Panc1 (cell line): ENCODE measurements at regions not wholly inside any gene's neighbourhood (a gene's known extent, or its start where the extent isn't known, plus 50 kb on each side); places are given as distances from the start of the nearest gene placed in this dataset.

Source experiments
- ATAC-seq: fragments of 200-7000 bp; cut with Tn5 transposase; 2 replicates; pipeline ENCODE4 v1.9.1; 2020; ENCODE audit warnings: mild to moderate bottlenecking, moderate library complexity
- BruUV-seq: library from RNA; stranded (reverse); fragments of 400-500 nt; replicated peaks from 2 replicates; lab custom pipeline; 2021; lab: Mats Ljungman, UMichigan
- CTCF ChIA-PET: fragments of 300-600 bp; sonication (Branson Sonifier 250); formaldehyde crosslinking; loops from one replicate; lab custom pipeline; 2022; ENCODE audit warnings: antibody characterized with exemption; lab: Charles Lee
- POLR2A ChIA-PET: fragments of 300-600 bp; sonication (Branson Sonifier 250); formaldehyde crosslinking; loops from one replicate; lab custom pipeline; 2022; ENCODE audit warnings: antibody characterized with exemption; lab: Charles Lee
- DNase-seq: peaks from one replicate; pipeline ENCODE4 v3.0.0-alpha.2; 2010; ENCODE audit warnings: low read depth, low spot score
- H3K27ac ChIP-seq: 2 replicates; pipeline ENCODE4 v1.5.1; 2011; ENCODE audit warnings: mild to moderate bottlenecking, low read length, inconsistent platforms
- H3K27me3 ChIP-seq: fragments of 200-500 bp; sonication (Bioruptor generic); 2 replicates; pipeline ENCODE4 v1.6.0; 2014; ENCODE audit warnings: low read length, inconsistent platforms; ENCODE audit not compliant: control insufficient read depth, insufficient read depth
- H3K36me3 ChIP-seq: fragments of 200-500 bp; sonication (Bioruptor generic); 2 replicates; pipeline ENCODE4 v1.5.1; 2014; ENCODE audit warnings: inconsistent platforms, mild to moderate bottlenecking, low read length, moderate library complexity; ENCODE audit not compliant: control insufficient read depth, insufficient read depth
- H3K4me1 ChIP-seq: 2 replicates; pipeline ENCODE4 v1.5.1; 2011; ENCODE audit warnings: inconsistent platforms, mild to moderate bottlenecking, low read length, moderate library complexity; ENCODE audit not compliant: control insufficient read depth, insufficient read depth
- H3K4me3 ChIP-seq, 2 experiments: 2 replicates each; pipeline ENCODE4 v1.5.1; 2011 to 2012; ENCODE audit warnings: low read depth in 2 of 2, low read length in 2 of 2, mild to moderate bottlenecking in 2 of 2, inconsistent platforms in 1 of 2, moderate library complexity in 1 of 2
- H3K9me3 ChIP-seq: fragments of 200-500 bp; sonication (Bioruptor generic); 2 replicates; pipeline ENCODE4 v1.5.1; 2014; ENCODE audit warnings: low read depth, mild to moderate bottlenecking, inconsistent platforms, low read length, moderate library complexity; ENCODE audit not compliant: control insufficient read depth, insufficient read depth
- CTCF ChIP-seq: fragments of 450-650 bp; IDR thresholded peaks from 2 replicates; pipeline ENCODE4 v1.5.1; 2017; ENCODE audit warnings: mild to moderate bottlenecking
- POLR2AphosphoS5 ChIP-seq: IDR thresholded peaks from 2 replicates; pipeline ENCODE4 v1.6.1; 2012; ENCODE audit warnings: mild to moderate bottlenecking, low read depth, low read length, moderate library complexity
- REST ChIP-seq, 2 experiments: IDR thresholded peaks; 2 replicates each; pipeline ENCODE4 v1.6.1; 2011 to 2012; ENCODE audit warnings: low read depth in 2 of 2, control low read depth in 1 of 2, low read length in 1 of 2, mild to moderate bottlenecking in 1 of 2, moderate library complexity in 1 of 2; ENCODE audit not compliant: insufficient read depth in 1 of 2
- SIN3A ChIP-seq: IDR thresholded peaks from 2 replicates; pipeline ENCODE4 v1.6.1; 2012; ENCODE audit warnings: low read depth, mild to moderate bottlenecking, low read length, moderate library complexity, borderline replicate concordance; ENCODE audit not compliant: insufficient read depth
- TCF7L2 ChIP-seq: IDR thresholded peaks from 2 replicates; pipeline ENCODE4 v1.6.1; 2011; ENCODE audit warnings: mild to moderate bottlenecking, low read depth, low read length, inconsistent platforms
- in situ Hi-C: cut with HindIII; loops from 2 replicates; pipeline ENCODE4 v1.10.0; 2016; ENCODE audit warnings: low sequenced_read_pairs, low pct_unique_long_range_greater_than_20kb
- intact Hi-C: fragments of 100-400 bp; cut with micrococcal nuclease; formaldehyde crosslinking; loops from one replicate; pipeline ENCODE4 v1.10.0; 2022; ENCODE audit not compliant: unreplicated experiment

GRCh38 chr6:141105481-141105880, 1027.2 kb upstream of the GJE1 start:
- intact Hi-C loops (no loop called here), in situ Hi-C loops (no loop called here)
- ChIA-PET POLR2A (no interaction called here), CTCF (interaction anchor here (0.9 kb wide), 1 partner anchor 458 kb away, joined by 3 read pairs; no protein-coding TSS in a partner anchor)
- TF ChIP-seq POLR2AphosphoS5 = no peak
- no peak for TF ChIP-seq SIN3A
- BruUV-seq = no TSS peak
- Histone ChIP-seq H3K36me3 (no peaks in the 10 kb centered on the region), H3K4me1 (no peaks in the 10 kb centered on the region), H3K27me3 (no peaks in the 10 kb centered on the region), H3K9me3 (no peaks in the 10 kb centered on the region), H3K4me3 (no peak overlapping the region), H3K27ac (no peak overlapping the region)
- ATAC-seq (no peak), DNase-seq (no peak)

- H3K4me3 ChIP-seq = no peak overlapping the region
- no peak for ATAC-seq
- no peaks in the 10 kb centered on the region for H3K4me1 ChIP-seq
- H3K27me3 ChIP-seq = no peaks in the 10 kb centered on the region
- in situ Hi-C loops = no loop called here
- TF ChIP-seq CTCF = no peak
- no peak for TF ChIP-seq REST (IDR thresholded peaks at IDR 0.05; ENCODE audit: insufficient read depth in 1 of 2, low read depth in 2 of 2, low read length in 1 of 2)
- no peak for TF ChIP-seq TCF7L2
- no peak for TF ChIP-seq POLR2AphosphoS5
- TF ChIP-seq SIN3A = no peak
- H3K36me3 ChIP-seq = no peaks in the 10 kb centered on the region
- DNase-seq = no peak
- ChIA-PET POLR2A (no interaction called here), CTCF (no interaction called here)
- no TSS peak for BruUV-seq
- intact Hi-C loops = no loop called here
- H3K27ac ChIP-seq = no peak overlapping the region
- H3K9me3 ChIP-seq = no peaks in the 10 kb centered on the region
These were observed 1029.5 kb upstream of the GJE1 start for GRCh38 chr6:141103246-141103645.

GRCh38 chr6:141097471-141097870, 1035.3 kb upstream of the GJE1 start:
- no peak for ATAC-seq
- ChIA-PET CTCF (no interaction called here), POLR2A (no interaction called here)
- no peaks in the 10 kb centered on the region for H3K27me3 ChIP-seq
- peaks cover 5% of the 10 kb centered on the region; the same call in 1 of the 2 replicates for H3K9me3 ChIP-seq
- H3K27ac ChIP-seq = no peak overlapping the region
- TF ChIP-seq POLR2AphosphoS5 (no peak), SIN3A (no peak)
- no peak for DNase-seq
- H3K36me3 ChIP-seq = no peaks in the 10 kb centered on the region
- no TSS peak for BruUV-seq
- intact Hi-C loops (no loop called here), in situ Hi-C loops (no loop called here)
- H3K4me1 ChIP-seq = no peaks in the 10 kb centered on the region
- no peak overlapping the region for H3K4me3 ChIP-seq
